A549 (cell line): ENCODE measurements at regions not wholly inside any gene's neighbourhood (a gene's known extent, or its start where the extent isn't known, plus 50 kb on each side); places are given as distances from the start of the nearest gene placed in this dataset.

Experiments used
- CEBPB ChIP-seq, 2 experiments: fragments of >200 bp in 1 of 2; sonication (Bioruptor Twin) in 1 of 2; formaldehyde crosslinking in 1 of 2; IDR thresholded peaks; 2 replicates each; pipeline ENCODE4 v1.6.1; 2012 to 2016
- MYC ChIP-seq: IDR thresholded peaks from 2 replicates; pipeline ENCODE4 v1.6.1; 2012; ENCODE audit warnings: mild to moderate bottlenecking, inconsistent platforms, low read length, improper control_type of control experiment, borderline replicate concordance
- POLR2A ChIP-seq: IDR thresholded peaks from 2 replicates; pipeline ENCODE4 v1.6.1; 2012; ENCODE audit warnings: mild to moderate bottlenecking, low read length
- RCOR1 ChIP-seq: fragments of 150-350 bp; IDR thresholded peaks from 2 replicates; pipeline ENCODE4 v1.6.1; 2014; ENCODE audit warnings: antibody characterized with exemption, low read length, low read depth
- TF ChIP-seq, protein P1 (sequence below): fragments of >200 bp; sonication (Bioruptor Twin); formaldehyde crosslinking; IDR thresholded peaks from 3 replicates; pipeline ENCODE4 v1.5.1; 2016
- TF ChIP-seq, protein P2 (sequence below): fragments of 450-650 bp; IDR thresholded peaks from 2 replicates; pipeline ENCODE4 v1.6.1; 2014; ENCODE audit warnings: antibody characterized with exemption

DNA sequence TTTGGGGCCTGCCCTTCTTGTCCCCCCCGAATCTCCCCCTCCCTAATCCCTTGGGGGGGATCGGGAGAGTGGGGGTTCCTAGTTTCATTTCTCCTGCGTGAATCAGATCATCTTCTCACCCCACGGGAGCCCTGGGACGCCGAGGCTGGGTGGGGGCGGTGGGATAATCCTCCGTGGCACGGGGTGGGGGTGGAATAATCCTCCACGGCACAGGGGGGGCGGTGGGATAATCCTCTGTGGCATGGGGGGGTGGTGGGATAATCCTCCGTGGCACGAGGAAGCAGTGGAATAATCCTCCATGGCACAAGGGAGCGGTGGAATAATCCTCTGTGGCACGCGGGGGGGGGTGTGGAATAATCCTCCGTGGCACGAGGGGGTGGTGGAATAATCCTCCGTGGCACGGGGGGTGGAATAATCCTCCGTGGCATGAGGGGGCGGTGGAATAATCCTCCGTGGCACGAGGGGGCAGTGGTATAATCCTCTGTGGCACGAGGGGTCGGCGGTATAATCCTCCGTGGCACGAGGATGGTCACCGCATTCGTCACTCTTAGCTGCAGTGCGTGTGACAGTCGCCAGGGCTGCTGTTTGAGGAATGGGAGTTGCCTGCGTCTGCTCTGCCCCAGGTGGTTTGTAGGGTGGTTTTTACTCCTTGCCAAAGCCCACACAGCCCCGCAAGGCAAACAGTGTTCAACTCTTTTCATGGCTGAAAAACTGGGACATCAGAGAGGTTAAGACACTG lies 156.9 kb downstream of the LAT start:
- TF ChIP-seq POLR2A, result no peak
- TF ChIP-seq RCOR1, result no peak
- TF ChIP-seq, protein P1, sequence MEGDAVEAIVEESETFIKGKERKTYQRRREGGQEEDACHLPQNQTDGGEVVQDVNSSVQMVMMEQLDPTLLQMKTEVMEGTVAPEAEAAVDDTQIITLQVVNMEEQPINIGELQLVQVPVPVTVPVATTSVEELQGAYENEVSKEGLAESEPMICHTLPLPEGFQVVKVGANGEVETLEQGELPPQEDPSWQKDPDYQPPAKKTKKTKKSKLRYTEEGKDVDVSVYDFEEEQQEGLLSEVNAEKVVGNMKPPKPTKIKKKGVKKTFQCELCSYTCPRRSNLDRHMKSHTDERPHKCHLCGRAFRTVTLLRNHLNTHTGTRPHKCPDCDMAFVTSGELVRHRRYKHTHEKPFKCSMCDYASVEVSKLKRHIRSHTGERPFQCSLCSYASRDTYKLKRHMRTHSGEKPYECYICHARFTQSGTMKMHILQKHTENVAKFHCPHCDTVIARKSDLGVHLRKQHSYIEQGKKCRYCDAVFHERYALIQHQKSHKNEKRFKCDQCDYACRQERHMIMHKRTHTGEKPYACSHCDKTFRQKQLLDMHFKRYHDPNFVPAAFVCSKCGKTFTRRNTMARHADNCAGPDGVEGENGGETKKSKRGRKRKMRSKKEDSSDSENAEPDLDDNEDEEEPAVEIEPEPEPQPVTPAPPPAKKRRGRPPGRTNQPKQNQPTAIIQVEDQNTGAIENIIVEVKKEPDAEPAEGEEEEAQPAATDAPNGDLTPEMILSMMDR, result no peak
- TF ChIP-seq CEBPB (IDR thresholded peaks at IDR 0.05), result no peak
- TF ChIP-seq MYC, result no peak
- TF ChIP-seq, protein P2, sequence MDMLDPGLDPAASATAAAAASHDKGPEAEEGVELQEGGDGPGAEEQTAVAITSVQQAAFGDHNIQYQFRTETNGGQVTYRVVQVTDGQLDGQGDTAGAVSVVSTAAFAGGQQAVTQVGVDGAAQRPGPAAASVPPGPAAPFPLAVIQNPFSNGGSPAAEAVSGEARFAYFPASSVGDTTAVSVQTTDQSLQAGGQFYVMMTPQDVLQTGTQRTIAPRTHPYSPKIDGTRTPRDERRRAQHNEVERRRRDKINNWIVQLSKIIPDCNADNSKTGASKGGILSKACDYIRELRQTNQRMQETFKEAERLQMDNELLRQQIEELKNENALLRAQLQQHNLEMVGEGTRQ, result no peak
